ENCODE measurements at regions not wholly inside any gene's neighbourhood (a gene's known extent, or its start where the extent isn't known, plus 50 kb on each side); places are given as distances from the start of the nearest gene placed in this dataset.

- Histone ChIP-seq H3K79me2 (no peaks in the 10 kb centered on the region), H3K9me3 (ENCODE audit: low read depth) (no peaks in the 10 kb centered on the region), H3K36me3 (replicated peaks; ENCODE audit: insufficient read depth, low read depth) (no peaks in the 10 kb centered on the region), H3K27ac (no peak overlapping the region), H3K4me2 (no peak overlapping the region), H3K4me3 (no peak overlapping the region), H3K9me2 (replicated peaks; ENCODE audit: insufficient read depth) (no peaks in the 10 kb centered on the region), H3K4me1 (ENCODE audit: insufficient read depth) (no peaks in the 10 kb centered on the region), H4K20me1 (ENCODE audit: insufficient read depth, poor library complexity, severe bottlenecking) (no peaks in the 10 kb centered on the region), H2AFZ (no peak overlapping the region), H3K27me3 (peaks cover 13% of the 10 kb centered on the region)
- 89% methylated on average over 10 of the region's 10 CpGs for WGBS (ENCODE audit: low lambda C conversion rate, missing lambda C conversion rate)
- TF ChIP-seq CTCF (IDR thresholded peaks at IDR 0.05; ENCODE audit: poor library complexity) (no peak), EZH2 (IDR thresholded peaks at IDR 0.05; ENCODE audit: borderline replicate concordance) (no peak), EZH2phosphoT487 (IDR thresholded peaks at IDR 0.05; ENCODE audit: low read depth, severe bottlenecking, unreplicated experiment) (no peak)
- no peak for DNase-seq (ENCODE audit: low spot score)
These were observed 162.0 kb downstream of the TM9SF2 start for GRCh38 chr13:99663185-99663825.

GRCh38 chr13:99662678-99663077, 161.4 kb downstream of the TM9SF2 start:
- no peak for TF ChIP-seq EZH2 (IDR thresholded peaks at IDR 0.05; ENCODE audit: borderline replicate concordance)
- no peak for TF ChIP-seq EZH2phosphoT487 (IDR thresholded peaks at IDR 0.05; ENCODE audit: low read depth, severe bottlenecking, unreplicated experiment)
- no peak for TF ChIP-seq CTCF (IDR thresholded peaks at IDR 0.05; ENCODE audit: poor library complexity)
- DNase-seq (ENCODE audit: low spot score): no peak
- Histone ChIP-seq H3K27ac (no peak overlapping the region), H3K4me3 (no peak overlapping the region), H3K79me2 (no peaks in the 10 kb centered on the region), H3K27me3 (peaks cover 13% of the 10 kb centered on the region), H3K36me3 (replicated peaks; ENCODE audit: insufficient read depth, low read depth) (no peaks in the 10 kb centered on the region), H3K4me1 (ENCODE audit: insufficient read depth) (peaks cover under 1% of the 10 kb centered on the region), H3K9me3 (ENCODE audit: low read depth) (no peaks in the 10 kb centered on the region), H4K20me1 (ENCODE audit: insufficient read depth, poor library complexity, severe bottlenecking) (no peaks in the 10 kb centered on the region), H3K9me2 (replicated peaks; ENCODE audit: insufficient read depth) (no peaks in the 10 kb centered on the region), H3K4me2 (peak overlapping the region; percentile 1), H2AFZ (no peak overlapping the region)
- WGBS (ENCODE audit: low lambda C conversion rate, missing lambda C conversion rate): 37% methylated on average over 3 of the region's 3 CpGs

GRCh38 chr13:99661791-99662190, 160.5 kb downstream of the TM9SF2 start:
- WGBS (ENCODE audit: low lambda C conversion rate, missing lambda C conversion rate): 40% methylated on average over 3 of the region's 3 CpGs
- H3K79me2 ChIP-seq: no peaks in the 10 kb centered on the region
- peaks cover 8% of the 10 kb centered on the region for H3K4me1 ChIP-seq (ENCODE audit: insufficient read depth)
- no peak overlapping the region for H3K27ac ChIP-seq
- no peaks in the 10 kb centered on the region for H4K20me1 ChIP-seq (ENCODE audit: insufficient read depth, poor library complexity, severe bottlenecking)
- H3K27me3 ChIP-seq: peaks cover 13% of the 10 kb centered on the region
- no peak overlapping the region for H3K4me2 ChIP-seq
- no peak for DNase-seq (ENCODE audit: low spot score)
- no peaks in the 10 kb centered on the region for H3K9me2 ChIP-seq (replicated peaks; ENCODE audit: insufficient read depth)
- no peak overlapping the region for H2AFZ ChIP-seq
- H3K4me3 ChIP-seq: no peak overlapping the region
- H3K9me3 ChIP-seq (ENCODE audit: low read depth): no peaks in the 10 kb centered on the region
- TF ChIP-seq EZH2 (IDR thresholded peaks at IDR 0.05; ENCODE audit: borderline replicate concordance) (no peak), EZH2phosphoT487 (IDR thresholded peaks at IDR 0.05; ENCODE audit: low read depth, severe bottlenecking, unreplicated experiment) (no peak), CTCF (IDR thresholded peaks at IDR 0.05; ENCODE audit: poor library complexity) (no peak)
- no peaks in the 10 kb centered on the region for H3K36me3 ChIP-seq (replicated peaks; ENCODE audit: insufficient read depth, low read depth)

All from hepatocyte (in vitro differentiated cells).